Uterus (tissue), 2 donors: ENCODE measurements at regions not wholly inside any gene's neighbourhood (a gene's known extent, or its start where the extent isn't known, plus 50 kb on each side); places are given as distances from the start of the nearest gene placed in this dataset.

Experiments used
- POLR2A ChIP-seq, 2 donors: fragments of 450-650 bp; IDR thresholded peaks; one replicate each; pipeline ENCODE4 v1.6.1; 2016; ENCODE audit warnings: antibody characterized with exemption in 2 of 2, mild to moderate bottlenecking in 1 of 2, moderate library complexity in 1 of 2
- TF ChIP-seq, protein P1 (sequence below), 4 experiments: fragments of 200-600 bp in 2 of 4; fragments of 450-650 bp in 2 of 4; sonication (generic) in 2 of 4; IDR thresholded peaks; one replicate each; pipeline ENCODE4 v1.5.1; 2016 to 2019; ENCODE audit warnings: antibody characterized with exemption in 4 of 4, mild to moderate bottlenecking in 2 of 4, moderate library complexity in 1 of 4

GRCh38 chr6:19712998-19713397, 124.2 kb upstream of the ID4 start:
- TF ChIP-seq, protein P1, sequence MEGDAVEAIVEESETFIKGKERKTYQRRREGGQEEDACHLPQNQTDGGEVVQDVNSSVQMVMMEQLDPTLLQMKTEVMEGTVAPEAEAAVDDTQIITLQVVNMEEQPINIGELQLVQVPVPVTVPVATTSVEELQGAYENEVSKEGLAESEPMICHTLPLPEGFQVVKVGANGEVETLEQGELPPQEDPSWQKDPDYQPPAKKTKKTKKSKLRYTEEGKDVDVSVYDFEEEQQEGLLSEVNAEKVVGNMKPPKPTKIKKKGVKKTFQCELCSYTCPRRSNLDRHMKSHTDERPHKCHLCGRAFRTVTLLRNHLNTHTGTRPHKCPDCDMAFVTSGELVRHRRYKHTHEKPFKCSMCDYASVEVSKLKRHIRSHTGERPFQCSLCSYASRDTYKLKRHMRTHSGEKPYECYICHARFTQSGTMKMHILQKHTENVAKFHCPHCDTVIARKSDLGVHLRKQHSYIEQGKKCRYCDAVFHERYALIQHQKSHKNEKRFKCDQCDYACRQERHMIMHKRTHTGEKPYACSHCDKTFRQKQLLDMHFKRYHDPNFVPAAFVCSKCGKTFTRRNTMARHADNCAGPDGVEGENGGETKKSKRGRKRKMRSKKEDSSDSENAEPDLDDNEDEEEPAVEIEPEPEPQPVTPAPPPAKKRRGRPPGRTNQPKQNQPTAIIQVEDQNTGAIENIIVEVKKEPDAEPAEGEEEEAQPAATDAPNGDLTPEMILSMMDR (IDR thresholded peaks at IDR 0.05): no peak
- TF ChIP-seq POLR2A (IDR thresholded peaks at IDR 0.05): no peak
